T-helper 9 cell (primary cell): ENCODE measurements at regions not wholly inside any gene's neighbourhood (a gene's known extent, or its start where the extent isn't known, plus 50 kb on each side); places are given as distances from the start of the nearest gene placed in this dataset.

Experiments
- DNase-seq: peaks from one replicate; pipeline ENCODE4 v3.0.0-alpha.2; 2020

- DNase-seq = no peak
Measured at GRCh38 chr5:108437425-108437824, 55.5 kb upstream of the FBXL17 start.

- no peak for DNase-seq
Measured at GRCh38 chr5:108436696-108437095, 54.8 kb upstream of the FBXL17 start.

- no peak for DNase-seq
Measured at GRCh38 chr5:108433600-108433999, 51.7 kb upstream of the FBXL17 start.

- DNase-seq = no peak
Measured at GRCh38 chr5:108432024-108432423, 50.1 kb upstream of the FBXL17 start.
